Caco-2 (cell line): ENCODE measurements at regions not wholly inside any gene's neighbourhood (a gene's known extent, or its start where the extent isn't known, plus 50 kb on each side); places are given as distances from the start of the nearest gene placed in this dataset.

ENCODE experiments used
- BruUV-seq: library from RNA; stranded (reverse); fragments of 400-500 nt; replicated peaks from 2 replicates; lab custom pipeline; 2021; lab: Mats Ljungman, UMichigan
- CTCF ChIA-PET: fragments of 300-600 bp; sonication (Branson Sonifier 250); formaldehyde crosslinking; loops from one replicate; lab custom pipeline; 2022; ENCODE audit warnings: antibody characterized with exemption; lab: Charles Lee
- POLR2A ChIA-PET: fragments of 300-600 bp; sonication (Branson Sonifier 250); formaldehyde crosslinking; loops from one replicate; lab custom pipeline; 2022; ENCODE audit warnings: antibody characterized with exemption; lab: Charles Lee
- DNase-seq, 2 experiments: peaks; one replicate each; pipeline versions ENCODE4 v3.0.0 to v3.0.0-alpha.2; 2020 to 2022
- H3K27me3 ChIP-seq: replicated peaks from 2 replicates; pipeline ENCODE4 v1.6.0; 2011; ENCODE audit warnings: low read length; ENCODE audit not compliant: control insufficient read depth, insufficient read depth
- H3K36me3 ChIP-seq: 2 replicates; pipeline ENCODE4 v1.5.1; 2011; ENCODE audit warnings: low read length; ENCODE audit not compliant: control insufficient read depth, insufficient read depth
- H3K4me1 ChIP-seq: fragments of 250-450 bp; sonication (Bioruptor Pico); 2 replicates; pipeline ENCODE4 v1.5.1; 2020; ENCODE audit warnings: mild to moderate bottlenecking
- H3K4me3 ChIP-seq: 2 replicates; pipeline ENCODE4 v1.5.1; 2011; ENCODE audit warnings: low read depth, mild to moderate bottlenecking, control low read depth, low read length
- H3K9me3 ChIP-seq: fragments of 250-450 bp; sonication (Bioruptor Pico); 2 replicates; pipeline ENCODE4 v1.5.1; 2020; ENCODE audit warnings: mild to moderate bottlenecking, moderate library complexity
- H3K27ac Mint-ChIP-seq: one replicate; pipeline ENCODE4 v1.8.0; 2022; ENCODE audit warnings: mixed read lengths; ENCODE audit not compliant: unreplicated experiment
- H3K27me3 Mint-ChIP-seq: one replicate; pipeline ENCODE4 v1.8.0; 2022; ENCODE audit warnings: mixed read lengths; ENCODE audit not compliant: insufficient read depth, unreplicated experiment
- H3K36me3 Mint-ChIP-seq: one replicate; pipeline ENCODE4 v1.8.0; 2022; ENCODE audit warnings: mild to moderate bottlenecking, mixed read lengths; ENCODE audit not compliant: insufficient read depth, unreplicated experiment
- H3K4me1 Mint-ChIP-seq: one replicate; pipeline ENCODE4 v1.8.0; 2022; ENCODE audit warnings: low read depth, mixed read lengths; ENCODE audit not compliant: unreplicated experiment
- H3K4me3 Mint-ChIP-seq: one replicate; pipeline ENCODE4 v1.8.0; 2022; ENCODE audit warnings: mild to moderate bottlenecking, moderate library complexity, mixed read lengths; ENCODE audit not compliant: unreplicated experiment
- H3K9me3 Mint-ChIP-seq: one replicate; pipeline ENCODE4 v1.8.0; 2022; ENCODE audit warnings: mixed read lengths; ENCODE audit not compliant: unreplicated experiment
- intact Hi-C: fragments of 100-400 bp; cut with micrococcal nuclease; formaldehyde crosslinking; loops from one replicate; pipeline ENCODE4 v1.10.0; 2022; ENCODE audit not compliant: unreplicated experiment
- TF ChIP-seq, protein P1 (sequence below), 2 experiments: fragments of 200-600 bp in 1 of 2; IDR thresholded peaks; 1 replicate in 1 of 2; 2 replicates in 1 of 2; pipeline versions ENCODE4 v1.5.1 to v1.8.0; 2011 to 2022; ENCODE audit warnings: antibody characterized with exemption in 1 of 2, control low read depth in 1 of 2, inconsistent platforms in 1 of 2, low read depth in 1 of 2, low read length in 1 of 2, mild to moderate bottlenecking in 1 of 2, moderate library complexity in 1 of 2; ENCODE audit not compliant: insufficient read depth in 1 of 2, severe bottlenecking in 1 of 2, unreplicated experiment in 1 of 2

DNA sequence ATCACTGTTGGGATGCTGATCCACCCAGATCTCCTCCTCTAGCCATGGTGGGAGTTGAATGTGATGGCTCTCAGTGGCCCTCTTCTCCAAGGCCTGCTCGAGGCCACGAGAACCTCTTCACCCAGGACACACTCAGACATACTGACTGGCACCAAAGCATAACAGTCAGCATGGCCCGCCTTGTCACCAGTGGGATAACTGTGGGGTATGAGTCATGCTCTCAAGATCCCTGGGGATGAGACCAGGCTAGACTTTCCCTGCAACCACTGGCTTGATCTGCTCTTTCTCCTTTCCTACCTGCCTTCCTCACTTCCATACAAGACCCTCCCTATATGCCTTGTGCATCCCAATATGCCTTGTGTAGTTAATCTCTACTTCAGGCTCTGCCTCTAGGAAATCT lies 66.8 kb downstream of the RIN2 start:
- BruUV-seq: no TSS peak

DNA sequence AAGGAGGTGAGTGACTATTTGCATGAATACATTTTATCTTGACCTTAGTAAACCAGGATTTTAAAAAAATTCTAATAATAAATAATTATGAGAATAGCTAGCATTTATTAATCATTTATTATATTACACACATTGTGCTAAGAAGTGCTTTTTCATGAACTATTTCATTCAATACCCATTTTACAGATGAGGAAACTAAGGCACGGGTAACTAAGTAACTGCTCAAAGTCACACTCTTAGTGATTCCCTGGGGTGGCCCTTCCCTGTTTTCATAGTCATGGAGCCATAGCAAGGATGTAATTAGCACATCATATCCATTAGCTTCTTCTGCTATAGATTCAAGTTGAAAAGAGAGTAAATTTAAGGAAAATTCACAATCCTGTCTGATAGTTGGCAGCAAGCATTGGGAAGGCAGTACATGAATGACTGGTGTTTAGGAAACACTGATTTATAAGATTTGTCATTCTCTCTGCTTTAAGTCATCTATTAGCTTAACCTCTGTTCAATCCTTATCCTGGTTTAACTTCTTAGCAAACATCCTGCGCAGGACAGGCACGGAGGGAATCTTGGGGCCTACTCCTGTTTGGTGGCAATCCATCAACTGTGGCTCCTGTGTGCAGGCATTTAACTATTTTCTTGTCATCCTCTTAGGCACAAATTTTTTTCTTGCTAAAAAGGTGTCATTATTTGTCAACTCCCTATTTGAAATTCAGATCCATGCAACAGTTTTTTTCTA lies 68.3 kb downstream of the RIN2 start:
- Histone ChIP-seq H3K9me3 (no peaks in the 10 kb centered on the region), H3K36me3 (no peaks in the 10 kb centered on the region), H3K4me1 (peaks cover 19% of the 10 kb centered on the region), H3K4me3 (no peak overlapping the region), H3K27me3 (no peaks in the 10 kb centered on the region)
- TF ChIP-seq, protein P1, sequence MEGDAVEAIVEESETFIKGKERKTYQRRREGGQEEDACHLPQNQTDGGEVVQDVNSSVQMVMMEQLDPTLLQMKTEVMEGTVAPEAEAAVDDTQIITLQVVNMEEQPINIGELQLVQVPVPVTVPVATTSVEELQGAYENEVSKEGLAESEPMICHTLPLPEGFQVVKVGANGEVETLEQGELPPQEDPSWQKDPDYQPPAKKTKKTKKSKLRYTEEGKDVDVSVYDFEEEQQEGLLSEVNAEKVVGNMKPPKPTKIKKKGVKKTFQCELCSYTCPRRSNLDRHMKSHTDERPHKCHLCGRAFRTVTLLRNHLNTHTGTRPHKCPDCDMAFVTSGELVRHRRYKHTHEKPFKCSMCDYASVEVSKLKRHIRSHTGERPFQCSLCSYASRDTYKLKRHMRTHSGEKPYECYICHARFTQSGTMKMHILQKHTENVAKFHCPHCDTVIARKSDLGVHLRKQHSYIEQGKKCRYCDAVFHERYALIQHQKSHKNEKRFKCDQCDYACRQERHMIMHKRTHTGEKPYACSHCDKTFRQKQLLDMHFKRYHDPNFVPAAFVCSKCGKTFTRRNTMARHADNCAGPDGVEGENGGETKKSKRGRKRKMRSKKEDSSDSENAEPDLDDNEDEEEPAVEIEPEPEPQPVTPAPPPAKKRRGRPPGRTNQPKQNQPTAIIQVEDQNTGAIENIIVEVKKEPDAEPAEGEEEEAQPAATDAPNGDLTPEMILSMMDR (IDR thresholded peaks at IDR 0.05; ENCODE audit: insufficient read depth in 1 of 2, low read depth in 1 of 2, low read length in 1 of 2, severe bottlenecking in 1 of 2, unreplicated experiment in 1 of 2): no peak
- Mint-ChIP-seq H3K27me3 (no peaks in the 10 kb centered on the region), H3K36me3 (no peaks in the 10 kb centered on the region), H3K27ac (no peak overlapping the region), H3K4me3 (no peak overlapping the region), H3K9me3 (no peaks in the 10 kb centered on the region), H3K4me1 (peaks cover 14% of the 10 kb centered on the region)
- peak; percentile 53 to 68 for DNase-seq
- no TSS peak for BruUV-seq
- ChIA-PET CTCF (no interaction called here), POLR2A (no interaction called here)
- intact Hi-C loops: loop anchor here (5.0 kb wide), 1 partner anchor 56 kb away; no protein-coding TSS in a partner anchor

More for the DNA sequence above, 66.8 kb downstream of the RIN2 start:
- Mint-ChIP-seq H3K27ac (no peak overlapping the region), H3K36me3 (no peaks in the 10 kb centered on the region), H3K4me1 (peaks cover 17% of the 10 kb centered on the region), H3K4me3 (no peak overlapping the region), H3K9me3 (no peaks in the 10 kb centered on the region), H3K27me3 (no peaks in the 10 kb centered on the region)
- DNase-seq: no peak
- Histone ChIP-seq H3K36me3 (no peaks in the 10 kb centered on the region), H3K27me3 (no peaks in the 10 kb centered on the region), H3K4me3 (no peak overlapping the region), H3K4me1 (peaks cover 19% of the 10 kb centered on the region), H3K9me3 (no peaks in the 10 kb centered on the region)
- ChIA-PET POLR2A (no interaction called here), CTCF (no interaction called here)
- intact Hi-C loops: loop anchor here (5.0 kb wide), 1 partner anchor 57 kb away; no protein-coding TSS in a partner anchor
- TF ChIP-seq, protein P1 (IDR thresholded peaks at IDR 0.05; ENCODE audit: insufficient read depth in 1 of 2, low read depth in 1 of 2, low read length in 1 of 2, severe bottlenecking in 1 of 2, unreplicated experiment in 1 of 2): no peak

DNA sequence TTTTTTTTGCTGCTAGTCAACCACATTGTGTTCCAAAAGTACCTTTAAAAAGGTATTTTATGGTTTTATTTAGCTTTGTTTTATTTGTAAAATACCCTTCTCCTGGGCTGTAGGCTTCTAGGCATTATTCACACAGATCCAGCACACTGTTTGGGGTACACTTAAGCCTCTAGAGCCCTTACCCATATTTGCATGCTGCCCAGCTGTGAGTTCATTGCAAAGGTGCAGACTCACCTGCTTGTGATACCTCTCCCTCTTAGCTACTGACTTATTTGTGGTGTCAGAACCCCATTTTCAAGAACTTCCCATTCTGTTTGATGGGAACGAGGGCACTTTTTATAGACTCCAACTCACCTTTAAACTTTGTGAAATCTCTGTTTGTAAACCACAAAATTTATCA lies 69.8 kb downstream of the RIN2 start:
- Mint-ChIP-seq H3K4me3 (peak overlapping the region; percentile 25), H3K36me3 (no peaks in the 10 kb centered on the region), H3K4me1 (peaks cover 10% of the 10 kb centered on the region), H3K27ac (peak overlapping the region; percentile 60), H3K9me3 (no peaks in the 10 kb centered on the region), H3K27me3 (no peaks in the 10 kb centered on the region)
- H3K27me3 ChIP-seq: no peaks in the 10 kb centered on the region
- CTCF ChIA-PET: interaction anchor here (0.7 to 1.1 kb wide), 5 partner anchors 10 to 165 kb away, joined by 3 to 4 read pairs (median 4); no protein-coding TSS in a partner anchor
- H3K36me3 ChIP-seq: no peaks in the 10 kb centered on the region
- POLR2A ChIA-PET: no interaction called here
- TF ChIP-seq, protein P1 (IDR thresholded peaks at IDR 0.05; ENCODE audit: insufficient read depth in 1 of 2, low read depth in 1 of 2, low read length in 1 of 2, severe bottlenecking in 1 of 2, unreplicated experiment in 1 of 2): no peak
- intact Hi-C loops: loop anchor here (1.0 to 5.0 kb wide), 2 partner anchors 54 to 167 kb away; no protein-coding TSS in a partner anchor
- no peak overlapping the region for H3K4me3 ChIP-seq
- DNase-seq: no peak
- H3K4me1 ChIP-seq: peaks cover 19% of the 10 kb centered on the region
- no TSS peak for BruUV-seq
- H3K9me3 ChIP-seq: no peaks in the 10 kb centered on the region
